ENCODE measurements at regions not wholly inside any gene's neighbourhood (a gene's known extent, or its start where the extent isn't known, plus 50 kb on each side); places are given as distances from the start of the nearest gene placed in this dataset.

GRCh38 chr6:120164531-120164930, 815.0 kb upstream of the MAN1A1 start:
- intact Hi-C loops (cut with micrococcal nuclease), result no loop called here
- no peaks in the 10 kb centered on the region for H3K9me3 Mint-ChIP-seq (ENCODE audit: unreplicated experiment)
- H3K27me3 Mint-ChIP-seq (ENCODE audit: insufficient read depth, unreplicated experiment), result no peaks in the 10 kb centered on the region
- ChIA-PET POLR2A (no interaction called here), CTCF (no interaction called here)
- no peak for DNase-seq (ENCODE audit: unreplicated experiment)
- H3K4me1 Mint-ChIP-seq (ENCODE audit: insufficient read depth, unreplicated experiment), result no peaks in the 10 kb centered on the region
- H3K36me3 Mint-ChIP-seq (ENCODE audit: insufficient read depth, unreplicated experiment), result no peaks in the 10 kb centered on the region
- no TSS peak for BruUV-seq (replicated peaks)
- no peak overlapping the region for H3K4me3 Mint-ChIP-seq (ENCODE audit: unreplicated experiment)
- H3K27ac Mint-ChIP-seq (ENCODE audit: low read depth, unreplicated experiment), result no peak overlapping the region
- TF ChIP-seq, protein P1, sequence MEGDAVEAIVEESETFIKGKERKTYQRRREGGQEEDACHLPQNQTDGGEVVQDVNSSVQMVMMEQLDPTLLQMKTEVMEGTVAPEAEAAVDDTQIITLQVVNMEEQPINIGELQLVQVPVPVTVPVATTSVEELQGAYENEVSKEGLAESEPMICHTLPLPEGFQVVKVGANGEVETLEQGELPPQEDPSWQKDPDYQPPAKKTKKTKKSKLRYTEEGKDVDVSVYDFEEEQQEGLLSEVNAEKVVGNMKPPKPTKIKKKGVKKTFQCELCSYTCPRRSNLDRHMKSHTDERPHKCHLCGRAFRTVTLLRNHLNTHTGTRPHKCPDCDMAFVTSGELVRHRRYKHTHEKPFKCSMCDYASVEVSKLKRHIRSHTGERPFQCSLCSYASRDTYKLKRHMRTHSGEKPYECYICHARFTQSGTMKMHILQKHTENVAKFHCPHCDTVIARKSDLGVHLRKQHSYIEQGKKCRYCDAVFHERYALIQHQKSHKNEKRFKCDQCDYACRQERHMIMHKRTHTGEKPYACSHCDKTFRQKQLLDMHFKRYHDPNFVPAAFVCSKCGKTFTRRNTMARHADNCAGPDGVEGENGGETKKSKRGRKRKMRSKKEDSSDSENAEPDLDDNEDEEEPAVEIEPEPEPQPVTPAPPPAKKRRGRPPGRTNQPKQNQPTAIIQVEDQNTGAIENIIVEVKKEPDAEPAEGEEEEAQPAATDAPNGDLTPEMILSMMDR (IDR thresholded peaks at IDR 0.05; ENCODE audit: unreplicated experiment), result no peak

DNA sequence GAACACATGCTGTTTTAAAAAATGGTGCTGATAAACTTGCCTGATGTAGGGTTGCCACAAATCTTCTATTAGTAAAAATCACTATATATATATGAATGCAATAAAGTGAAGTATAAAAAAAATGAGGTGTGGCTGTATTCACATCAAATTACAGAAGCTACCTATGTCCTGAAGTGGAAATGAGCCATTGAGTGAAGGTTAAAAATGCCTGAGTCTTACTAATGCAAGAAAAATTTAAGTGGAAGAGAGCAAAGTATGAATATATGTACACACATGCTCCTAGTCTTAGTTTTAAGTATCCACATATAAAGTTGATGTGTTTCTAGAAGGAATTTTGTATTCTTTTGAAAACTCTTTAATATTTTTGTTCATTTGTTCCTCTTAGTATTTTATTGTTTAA, 808.3 kb upstream of the MAN1A1 start:
- BruUV-seq (replicated peaks), result no TSS peak
- Mint-ChIP-seq H3K9me3 (ENCODE audit: unreplicated experiment) (peaks cover 7% of the 10 kb centered on the region), H3K4me3 (ENCODE audit: unreplicated experiment) (no peak overlapping the region), H3K27ac (ENCODE audit: low read depth, unreplicated experiment) (no peak overlapping the region), H3K4me1 (ENCODE audit: insufficient read depth, unreplicated experiment) (no peaks in the 10 kb centered on the region), H3K27me3 (ENCODE audit: insufficient read depth, unreplicated experiment) (no peaks in the 10 kb centered on the region), H3K36me3 (ENCODE audit: insufficient read depth, unreplicated experiment) (no peaks in the 10 kb centered on the region)
- DNase-seq (ENCODE audit: unreplicated experiment), result no peak
- POLR2A ChIA-PET, result no interaction called here
- TF ChIP-seq, protein P1 (IDR thresholded peaks at IDR 0.05; ENCODE audit: unreplicated experiment), result no peak
- intact Hi-C loops (cut with micrococcal nuclease), result no loop called here
- CTCF ChIA-PET, result no interaction called here

GRCh38 chr6:120147071-120147871, 797.7 kb upstream of the MAN1A1 start:
- BruUV-seq (replicated peaks), result no TSS peak

GRCh38 chr6:120141601-120142000, 792.0 kb upstream of the MAN1A1 start:
- CTCF ChIA-PET, result no interaction called here
- H3K9me3 Mint-ChIP-seq (ENCODE audit: unreplicated experiment), result no peaks in the 10 kb centered on the region
- H3K27ac Mint-ChIP-seq (ENCODE audit: low read depth, unreplicated experiment), result no peak overlapping the region
- TF ChIP-seq, protein P1 (IDR thresholded peaks at IDR 0.05; ENCODE audit: unreplicated experiment), result no peak
- no peaks in the 10 kb centered on the region for H3K27me3 Mint-ChIP-seq (ENCODE audit: insufficient read depth, unreplicated experiment)
- peaks cover 7% of the 10 kb centered on the region for H3K4me1 Mint-ChIP-seq (ENCODE audit: insufficient read depth, unreplicated experiment)
- no TSS peak for BruUV-seq (replicated peaks)
- no peak overlapping the region for H3K4me3 Mint-ChIP-seq (ENCODE audit: unreplicated experiment)
- DNase-seq (ENCODE audit: unreplicated experiment), result no peak
- intact Hi-C loops (cut with micrococcal nuclease), result no loop called here
- H3K36me3 Mint-ChIP-seq (ENCODE audit: insufficient read depth, unreplicated experiment), result no peaks in the 10 kb centered on the region
- POLR2A ChIA-PET, result no interaction called here

More at GRCh38 chr6:120147071-120147871, 797.7 kb upstream of the MAN1A1 start:
- TF ChIP-seq, protein P1 (IDR thresholded peaks at IDR 0.05; ENCODE audit: unreplicated experiment), result peak; percentile 9
- ChIA-PET CTCF (interaction anchor here (0.6 kb wide), 1 partner anchor 37 kb away, joined by 3 read pairs; no protein-coding TSS in a partner anchor), POLR2A (no interaction called here)
- Mint-ChIP-seq H3K9me3 (ENCODE audit: unreplicated experiment) (peaks cover 7% of the 10 kb centered on the region), H3K4me1 (ENCODE audit: insufficient read depth, unreplicated experiment) (peaks cover 7% of the 10 kb centered on the region), H3K27ac (ENCODE audit: low read depth, unreplicated experiment) (no peak overlapping the region), H3K36me3 (ENCODE audit: insufficient read depth, unreplicated experiment) (no peaks in the 10 kb centered on the region), H3K4me3 (ENCODE audit: unreplicated experiment) (no peak overlapping the region), H3K27me3 (ENCODE audit: insufficient read depth, unreplicated experiment) (no peaks in the 10 kb centered on the region)
- intact Hi-C loops (cut with micrococcal nuclease), result no loop called here
- DNase-seq (ENCODE audit: unreplicated experiment), result no peak
